WTC11 (cell line): ENCODE measurements at regions not wholly inside any gene's neighbourhood (a gene's known extent, or its start where the extent isn't known, plus 50 kb on each side); places are given as distances from the start of the nearest gene placed in this dataset.

Experiments
- ATAC-seq: fragments of 200-7000 bp; cut with Tn5 transposase; 2 replicates; pipeline ENCODE4 v1.10.0; 2021; ENCODE audit warnings: mild to moderate bottlenecking, moderate library complexity
- CTCF ChIA-PET: fragments of 300-600 bp; sonication (Branson Sonifier 250); formaldehyde crosslinking; loops from one replicate; lab custom pipeline; 2021; ENCODE audit warnings: antibody characterized with exemption; lab: Charles Lee
- POLR2A ChIA-PET: fragments of 350-600 bp; sonication (Branson Sonifier 250); formaldehyde crosslinking; loops from one replicate; lab custom pipeline; 2021; ENCODE audit warnings: antibody characterized with exemption; lab: Charles Lee
- DNase-seq: peaks from one replicate; pipeline ENCODE4 v3.0.0; 2021; ENCODE audit warnings: low spot score
- H3K27ac Mint-ChIP-seq: 2 replicates; pipeline ENCODE4 v1.8.0; 2021; ENCODE audit warnings: mixed read lengths
- H3K27me3 Mint-ChIP-seq: 2 replicates; pipeline ENCODE4 v1.8.0; 2021; ENCODE audit warnings: low read depth, mild to moderate bottlenecking, moderate library complexity, mixed read lengths
- H3K36me3 Mint-ChIP-seq: 2 replicates; pipeline ENCODE4 v1.8.0; 2021; ENCODE audit warnings: mixed read lengths
- H3K4me1 Mint-ChIP-seq: 2 replicates; pipeline ENCODE4 v1.8.0; 2022; ENCODE audit warnings: mixed read lengths
- H3K4me3 Mint-ChIP-seq: 2 replicates; pipeline ENCODE4 v1.8.0; 2021; ENCODE audit warnings: mild to moderate bottlenecking, moderate library complexity, mixed read lengths
- H3K9me3 Mint-ChIP-seq: 2 replicates; pipeline ENCODE4 v1.8.0; 2021; ENCODE audit warnings: mixed read lengths
- ELF4 ChIP-seq: sonication (generic); formaldehyde crosslinking; IDR thresholded peaks from 2 replicates; pipeline ENCODE4 v1.8.1; 2022; ENCODE audit warnings: low read depth, mild to moderate bottlenecking, moderate library complexity, missing genetic modification reagents
- ETV6 ChIP-seq: sonication (generic); formaldehyde crosslinking; IDR thresholded peaks from 2 replicates; pipeline ENCODE4 v1.8.1; 2022; ENCODE audit warnings: mild to moderate bottlenecking, missing genetic modification reagents
- JUN ChIP-seq: sonication (generic); formaldehyde crosslinking; IDR thresholded peaks from 2 replicates; pipeline ENCODE4 v1.8.0; 2023; ENCODE audit warnings: mild to moderate bottlenecking, missing genetic modification reagents
- KAT7 ChIP-seq: sonication (generic); formaldehyde crosslinking; IDR thresholded peaks from 2 replicates; pipeline ENCODE4 v1.8.1; 2023; ENCODE audit warnings: missing genetic modification reagents, mild to moderate bottlenecking, borderline replicate concordance
- NFATC4 ChIP-seq: fragments of 250-450 bp; sonication (Bioruptor Pico); IDR thresholded peaks from 2 replicates; pipeline ENCODE4 v1.9.0; 2021; ENCODE audit warnings: mild to moderate bottlenecking
- NFE2L1 ChIP-seq: sonication (generic); formaldehyde crosslinking; IDR thresholded peaks from 2 replicates; pipeline ENCODE4 v1.8.1; 2023; ENCODE audit warnings: missing genetic modification reagents
- NFYB ChIP-seq: sonication (generic); formaldehyde crosslinking; conservative IDR thresholded peaks from 2 replicates; pipeline ENCODE4 v1.8.0; 2022; ENCODE audit warnings: low read depth, missing genetic modification reagents
- NR2C2 ChIP-seq: sonication (generic); formaldehyde crosslinking; IDR thresholded peaks from 2 replicates; pipeline ENCODE4 v1.8.0; 2022; ENCODE audit warnings: mild to moderate bottlenecking, missing genetic modification reagents
- PRRX2 ChIP-seq: fragments of 250-450 bp; sonication (Bioruptor Pico); IDR thresholded peaks from 2 replicates; pipeline ENCODE4 v1.8.0; 2021; ENCODE audit warnings: mild to moderate bottlenecking
- TP53 ChIP-seq: sonication (generic); formaldehyde crosslinking; IDR thresholded peaks from 2 replicates; pipeline ENCODE4 v1.8.1; 2023; ENCODE audit warnings: mild to moderate bottlenecking, missing genetic modification reagents
- ZNF317 ChIP-seq: sonication (generic); formaldehyde crosslinking; IDR thresholded peaks from 2 replicates; pipeline ENCODE4 v1.8.1; 2023; ENCODE audit warnings: low read depth, mild to moderate bottlenecking, moderate library complexity, missing genetic modification reagents, borderline replicate concordance
- TF ChIP-seq, protein P1 (sequence below): sonication (generic); formaldehyde crosslinking; IDR thresholded peaks from 2 replicates; pipeline ENCODE4 v1.8.0; 2023; ENCODE audit warnings: missing genetic modification reagents, mild to moderate bottlenecking, borderline replicate concordance
- TF ChIP-seq, protein P2 (sequence below): sonication (generic); formaldehyde crosslinking; IDR thresholded peaks from 2 replicates; pipeline ENCODE4 v1.8.1; 2023; ENCODE audit warnings: mild to moderate bottlenecking, missing genetic modification reagents, borderline replicate concordance
- TF ChIP-seq, protein P3 (sequence below): sonication (generic); formaldehyde crosslinking; IDR thresholded peaks from 2 replicates; pipeline ENCODE4 v1.8.1; 2022; ENCODE audit warnings: missing genetic modification reagents, borderline replicate concordance
- TF ChIP-seq, protein P4 (sequence below): fragments of 250-450 bp; sonication (Bioruptor Pico); IDR thresholded peaks from 2 replicates; pipeline ENCODE4 v1.9.0; 2021; ENCODE audit warnings: moderate library complexity, mild to moderate bottlenecking, inconsistent platforms, borderline replicate concordance
- TF ChIP-seq, protein P5 (sequence below): fragments of 250-450 bp; sonication (Bioruptor Pico); IDR thresholded peaks from 2 replicates; pipeline ENCODE4 v1.9.0; 2021; ENCODE audit warnings: mild to moderate bottlenecking

DNA sequence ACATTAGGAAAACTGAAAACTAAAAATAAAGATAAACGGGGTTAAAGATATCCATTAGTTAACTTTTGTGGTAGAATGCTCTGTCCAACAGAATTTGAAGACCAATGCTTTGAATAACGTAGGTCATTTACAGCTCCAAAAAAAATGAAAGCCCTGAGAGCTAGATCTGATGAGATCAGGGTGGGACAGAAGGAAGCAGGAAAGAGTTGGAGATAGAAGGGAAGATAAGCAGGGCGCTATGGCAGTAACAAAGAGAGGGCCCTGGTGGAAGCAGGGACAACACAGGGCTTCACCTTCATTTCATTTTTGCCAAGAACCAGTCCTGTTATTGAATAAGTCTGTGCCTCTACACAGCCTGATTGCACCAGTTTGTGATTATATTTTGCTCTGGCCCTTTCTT lies 51.0 kb upstream of the RGS8 start:
- CTCF ChIA-PET: interaction anchor here (2.8 kb wide), 1 partner anchor 47 kb away, joined by 14 read pairs; no protein-coding TSS in a partner anchor
- Mint-ChIP-seq H3K9me3 (peaks cover 13% of the 10 kb centered on the region), H3K27ac (no peak overlapping the region), H3K36me3 (no peaks in the 10 kb centered on the region), H3K27me3 (no peaks in the 10 kb centered on the region; the same call in 1 of the 2 replicates), H3K4me3 (no peak overlapping the region)
- no peak for ATAC-seq
- TF ChIP-seq, protein P1, sequence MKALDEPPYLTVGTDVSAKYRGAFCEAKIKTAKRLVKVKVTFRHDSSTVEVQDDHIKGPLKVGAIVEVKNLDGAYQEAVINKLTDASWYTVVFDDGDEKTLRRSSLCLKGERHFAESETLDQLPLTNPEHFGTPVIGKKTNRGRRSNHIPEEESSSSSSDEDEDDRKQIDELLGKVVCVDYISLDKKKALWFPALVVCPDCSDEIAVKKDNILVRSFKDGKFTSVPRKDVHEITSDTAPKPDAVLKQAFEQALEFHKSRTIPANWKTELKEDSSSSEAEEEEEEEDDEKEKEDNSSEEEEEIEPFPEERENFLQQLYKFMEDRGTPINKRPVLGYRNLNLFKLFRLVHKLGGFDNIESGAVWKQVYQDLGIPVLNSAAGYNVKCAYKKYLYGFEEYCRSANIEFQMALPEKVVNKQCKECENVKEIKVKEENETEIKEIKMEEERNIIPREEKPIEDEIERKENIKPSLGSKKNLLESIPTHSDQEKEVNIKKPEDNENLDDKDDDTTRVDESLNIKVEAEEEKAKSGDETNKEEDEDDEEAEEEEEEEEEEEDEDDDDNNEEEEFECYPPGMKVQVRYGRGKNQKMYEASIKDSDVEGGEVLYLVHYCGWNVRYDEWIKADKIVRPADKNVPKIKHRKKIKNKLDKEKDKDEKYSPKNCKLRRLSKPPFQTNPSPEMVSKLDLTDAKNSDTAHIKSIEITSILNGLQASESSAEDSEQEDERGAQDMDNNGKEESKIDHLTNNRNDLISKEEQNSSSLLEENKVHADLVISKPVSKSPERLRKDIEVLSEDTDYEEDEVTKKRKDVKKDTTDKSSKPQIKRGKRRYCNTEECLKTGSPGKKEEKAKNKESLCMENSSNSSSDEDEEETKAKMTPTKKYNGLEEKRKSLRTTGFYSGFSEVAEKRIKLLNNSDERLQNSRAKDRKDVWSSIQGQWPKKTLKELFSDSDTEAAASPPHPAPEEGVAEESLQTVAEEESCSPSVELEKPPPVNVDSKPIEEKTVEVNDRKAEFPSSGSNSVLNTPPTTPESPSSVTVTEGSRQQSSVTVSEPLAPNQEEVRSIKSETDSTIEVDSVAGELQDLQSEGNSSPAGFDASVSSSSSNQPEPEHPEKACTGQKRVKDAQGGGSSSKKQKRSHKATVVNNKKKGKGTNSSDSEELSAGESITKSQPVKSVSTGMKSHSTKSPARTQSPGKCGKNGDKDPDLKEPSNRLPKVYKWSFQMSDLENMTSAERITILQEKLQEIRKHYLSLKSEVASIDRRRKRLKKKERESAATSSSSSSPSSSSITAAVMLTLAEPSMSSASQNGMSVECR (CRISPR knock-in tag): no peak
- TF ChIP-seq NR2C2 (CRISPR knock-in tag) (no peak), PRRX2 (CRISPR knock-in tag) (no peak), NFYB (CRISPR knock-in tag) (no peak), NFE2L1 (CRISPR knock-in tag) (no peak), ZNF317 (CRISPR knock-in tag) (no peak), ETV6 (no peak), TP53 (CRISPR knock-in tag) (no peak)
- TF ChIP-seq, protein P2, sequence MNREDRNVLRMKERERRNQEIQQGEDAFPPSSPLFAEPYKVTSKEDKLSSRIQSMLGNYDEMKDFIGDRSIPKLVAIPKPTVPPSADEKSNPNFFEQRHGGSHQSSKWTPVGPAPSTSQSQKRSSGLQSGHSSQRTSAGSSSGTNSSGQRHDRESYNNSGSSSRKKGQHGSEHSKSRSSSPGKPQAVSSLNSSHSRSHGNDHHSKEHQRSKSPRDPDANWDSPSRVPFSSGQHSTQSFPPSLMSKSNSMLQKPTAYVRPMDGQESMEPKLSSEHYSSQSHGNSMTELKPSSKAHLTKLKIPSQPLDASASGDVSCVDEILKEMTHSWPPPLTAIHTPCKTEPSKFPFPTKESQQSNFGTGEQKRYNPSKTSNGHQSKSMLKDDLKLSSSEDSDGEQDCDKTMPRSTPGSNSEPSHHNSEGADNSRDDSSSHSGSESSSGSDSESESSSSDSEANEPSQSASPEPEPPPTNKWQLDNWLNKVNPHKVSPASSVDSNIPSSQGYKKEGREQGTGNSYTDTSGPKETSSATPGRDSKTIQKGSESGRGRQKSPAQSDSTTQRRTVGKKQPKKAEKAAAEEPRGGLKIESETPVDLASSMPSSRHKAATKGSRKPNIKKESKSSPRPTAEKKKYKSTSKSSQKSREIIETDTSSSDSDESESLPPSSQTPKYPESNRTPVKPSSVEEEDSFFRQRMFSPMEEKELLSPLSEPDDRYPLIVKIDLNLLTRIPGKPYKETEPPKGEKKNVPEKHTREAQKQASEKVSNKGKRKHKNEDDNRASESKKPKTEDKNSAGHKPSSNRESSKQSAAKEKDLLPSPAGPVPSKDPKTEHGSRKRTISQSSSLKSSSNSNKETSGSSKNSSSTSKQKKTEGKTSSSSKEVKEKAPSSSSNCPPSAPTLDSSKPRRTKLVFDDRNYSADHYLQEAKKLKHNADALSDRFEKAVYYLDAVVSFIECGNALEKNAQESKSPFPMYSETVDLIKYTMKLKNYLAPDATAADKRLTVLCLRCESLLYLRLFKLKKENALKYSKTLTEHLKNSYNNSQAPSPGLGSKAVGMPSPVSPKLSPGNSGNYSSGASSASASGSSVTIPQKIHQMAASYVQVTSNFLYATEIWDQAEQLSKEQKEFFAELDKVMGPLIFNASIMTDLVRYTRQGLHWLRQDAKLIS (CRISPR knock-in tag): no peak
- TF ChIP-seq, protein P3, sequence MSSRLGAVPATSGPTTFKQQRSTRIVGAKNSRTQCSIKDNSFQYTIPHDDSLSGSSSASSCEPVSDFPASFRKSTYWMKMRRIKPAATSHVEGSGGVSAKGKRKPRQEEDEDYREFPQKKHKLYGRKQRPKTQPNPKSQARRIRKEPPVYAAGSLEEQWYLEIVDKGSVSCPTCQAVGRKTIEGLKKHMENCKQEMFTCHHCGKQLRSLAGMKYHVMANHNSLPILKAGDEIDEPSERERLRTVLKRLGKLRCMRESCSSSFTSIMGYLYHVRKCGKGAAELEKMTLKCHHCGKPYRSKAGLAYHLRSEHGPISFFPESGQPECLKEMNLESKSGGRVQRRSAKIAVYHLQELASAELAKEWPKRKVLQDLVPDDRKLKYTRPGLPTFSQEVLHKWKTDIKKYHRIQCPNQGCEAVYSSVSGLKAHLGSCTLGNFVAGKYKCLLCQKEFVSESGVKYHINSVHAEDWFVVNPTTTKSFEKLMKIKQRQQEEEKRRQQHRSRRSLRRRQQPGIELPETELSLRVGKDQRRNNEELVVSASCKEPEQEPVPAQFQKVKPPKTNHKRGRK: no peak
- TF ChIP-seq, all 79 proteins: peak for 0
- POLR2A ChIA-PET: no interaction called here
- DNase-seq: no peak
- peaks cover 22% of the 10 kb centered on the region for H3K4me1 Mint-ChIP-seq

DNA sequence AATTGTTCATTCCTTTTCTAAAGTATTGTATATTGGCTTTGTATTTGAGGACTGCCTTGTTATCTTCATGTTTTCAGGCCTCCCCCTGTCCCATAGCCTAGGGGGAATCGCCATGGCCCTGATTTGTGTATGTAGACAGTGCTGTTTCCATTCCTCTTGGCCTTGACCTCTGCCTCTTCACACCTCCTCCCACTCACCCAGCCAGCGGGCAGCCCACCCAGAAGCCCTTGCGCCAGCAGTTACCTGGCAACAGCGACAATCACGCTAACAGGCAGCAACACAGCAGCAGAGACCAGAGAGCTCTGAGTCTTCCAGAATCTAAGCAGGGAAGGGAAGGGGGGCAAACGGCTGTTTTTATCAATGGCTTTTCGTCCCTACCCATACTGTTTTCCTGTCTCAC lies 50.0 kb upstream of the NPL start:
- CTCF ChIA-PET: interaction anchor here (0.9 to 1.5 kb wide), 3 partner anchors 15 to 47 kb away, joined by 3 to 4 read pairs (median 3); no protein-coding TSS in a partner anchor
- ATAC-seq: peak; percentile 84
- peaks cover 13% of the 10 kb centered on the region for H3K36me3 Mint-ChIP-seq
- no peaks in the 10 kb centered on the region; the same call in 1 of the 2 replicates for H3K27me3 Mint-ChIP-seq
- no peak overlapping the region for H3K4me3 Mint-ChIP-seq
- POLR2A ChIA-PET: no interaction called here
- H3K4me1 Mint-ChIP-seq: peaks cover 7% of the 10 kb centered on the region
- DNase-seq: peak; percentile 35
- no peak overlapping the region for H3K27ac Mint-ChIP-seq
- peaks cover 29% of the 10 kb centered on the region for H3K9me3 Mint-ChIP-seq
- TF ChIP-seq, protein P2 (CRISPR knock-in tag): no peak
- TF ChIP-seq, protein P4, sequence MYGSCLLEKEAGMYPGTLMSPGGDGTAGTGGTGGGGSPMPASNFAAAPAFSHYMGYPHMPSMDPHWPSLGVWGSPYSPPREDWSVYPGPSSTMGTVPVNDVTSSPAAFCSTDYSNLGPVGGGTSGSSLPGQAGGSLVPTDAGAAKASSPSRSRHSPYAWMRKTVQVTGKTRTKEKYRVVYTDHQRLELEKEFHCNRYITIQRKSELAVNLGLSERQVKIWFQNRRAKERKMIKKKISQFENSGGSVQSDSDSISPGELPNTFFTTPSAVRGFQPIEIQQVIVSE (CRISPR knock-in tag): no peak
- TF ChIP-seq NFATC4 (CRISPR knock-in tag): no peak
- TF ChIP-seq JUN (CRISPR knock-in tag): no peak
- TF ChIP-seq KAT7 (CRISPR knock-in tag): no peak
- TF ChIP-seq, protein P5, sequence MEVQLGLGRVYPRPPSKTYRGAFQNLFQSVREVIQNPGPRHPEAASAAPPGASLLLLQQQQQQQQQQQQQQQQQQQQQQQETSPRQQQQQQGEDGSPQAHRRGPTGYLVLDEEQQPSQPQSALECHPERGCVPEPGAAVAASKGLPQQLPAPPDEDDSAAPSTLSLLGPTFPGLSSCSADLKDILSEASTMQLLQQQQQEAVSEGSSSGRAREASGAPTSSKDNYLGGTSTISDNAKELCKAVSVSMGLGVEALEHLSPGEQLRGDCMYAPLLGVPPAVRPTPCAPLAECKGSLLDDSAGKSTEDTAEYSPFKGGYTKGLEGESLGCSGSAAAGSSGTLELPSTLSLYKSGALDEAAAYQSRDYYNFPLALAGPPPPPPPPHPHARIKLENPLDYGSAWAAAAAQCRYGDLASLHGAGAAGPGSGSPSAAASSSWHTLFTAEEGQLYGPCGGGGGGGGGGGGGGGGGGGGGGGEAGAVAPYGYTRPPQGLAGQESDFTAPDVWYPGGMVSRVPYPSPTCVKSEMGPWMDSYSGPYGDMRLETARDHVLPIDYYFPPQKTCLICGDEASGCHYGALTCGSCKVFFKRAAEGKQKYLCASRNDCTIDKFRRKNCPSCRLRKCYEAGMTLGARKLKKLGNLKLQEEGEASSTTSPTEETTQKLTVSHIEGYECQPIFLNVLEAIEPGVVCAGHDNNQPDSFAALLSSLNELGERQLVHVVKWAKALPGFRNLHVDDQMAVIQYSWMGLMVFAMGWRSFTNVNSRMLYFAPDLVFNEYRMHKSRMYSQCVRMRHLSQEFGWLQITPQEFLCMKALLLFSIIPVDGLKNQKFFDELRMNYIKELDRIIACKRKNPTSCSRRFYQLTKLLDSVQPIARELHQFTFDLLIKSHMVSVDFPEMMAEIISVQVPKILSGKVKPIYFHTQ (CRISPR knock-in tag): no peak
- no peak for TF ChIP-seq ELF4 (CRISPR knock-in tag)
- no peak for TF ChIP-seq NFYB (CRISPR knock-in tag)
